HG03159 (cell line): ENCODE measurements at regions not wholly inside any gene's neighbourhood (a gene's known extent, or its start where the extent isn't known, plus 50 kb on each side); places are given as distances from the start of the nearest gene placed in this dataset.
"Not testable (repeated sequence)": the region's sequence is repeated elsewhere in the genome, so short reads cannot be mapped to it uniquely, and the experiment has no call there.

Experiments used
- ATAC-seq: cut with Tn5 transposase; IDR thresholded peaks from one replicate; pipeline ENCODE4 v1.9.1; 2021; ENCODE audit warnings: mild to moderate bottlenecking, moderate library complexity; ENCODE audit not compliant: unreplicated experiment

DNA sequence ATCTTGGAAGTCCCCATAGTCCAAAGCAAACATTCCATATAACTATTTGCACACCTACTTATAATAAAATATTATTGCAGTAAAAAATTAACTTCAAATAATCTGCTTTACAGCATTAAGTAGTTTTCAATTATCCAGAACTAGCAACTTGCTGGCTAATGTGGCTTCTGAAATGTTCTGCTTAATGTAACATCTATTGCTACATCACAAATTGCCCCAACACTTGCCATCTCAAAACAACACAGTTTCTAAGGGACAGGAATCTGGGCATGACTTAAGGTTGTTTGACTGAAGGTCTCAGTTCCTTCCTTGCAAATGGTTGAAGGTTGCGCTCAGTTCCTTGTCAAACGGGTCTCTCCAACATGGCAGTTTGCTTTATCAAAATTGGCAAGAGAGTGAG, 378.5 kb upstream of the SEMA3C start:
- no peak for ATAC-seq

DNA sequence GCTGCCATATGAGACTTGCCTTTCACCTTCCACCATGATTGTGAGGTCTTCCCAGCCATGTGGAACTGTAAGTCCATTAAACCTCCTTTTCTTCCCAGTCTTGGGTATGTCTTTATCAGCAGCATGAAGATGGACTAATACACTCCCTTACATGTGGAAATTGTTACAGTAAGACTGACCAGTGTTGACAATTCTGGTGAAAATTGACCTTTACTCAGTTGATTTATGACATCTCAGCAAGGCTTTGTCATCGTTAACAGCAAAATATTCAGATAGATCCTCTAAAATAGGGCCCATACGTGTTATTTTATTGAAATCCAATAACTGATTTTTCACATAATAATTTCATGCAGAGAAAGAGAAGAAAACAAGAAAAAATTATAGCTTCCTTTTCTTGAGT, 377.9 kb upstream of the SEMA3C start:
- ATAC-seq: no peak

- no peak for ATAC-seq
These were observed 376.2 kb upstream of the SEMA3C start for GRCh38 chr7:81294897-81295515.

- no peak for ATAC-seq
These were observed 375.0 kb upstream of the SEMA3C start for GRCh38 chr7:81293806-81294205.

DNA sequence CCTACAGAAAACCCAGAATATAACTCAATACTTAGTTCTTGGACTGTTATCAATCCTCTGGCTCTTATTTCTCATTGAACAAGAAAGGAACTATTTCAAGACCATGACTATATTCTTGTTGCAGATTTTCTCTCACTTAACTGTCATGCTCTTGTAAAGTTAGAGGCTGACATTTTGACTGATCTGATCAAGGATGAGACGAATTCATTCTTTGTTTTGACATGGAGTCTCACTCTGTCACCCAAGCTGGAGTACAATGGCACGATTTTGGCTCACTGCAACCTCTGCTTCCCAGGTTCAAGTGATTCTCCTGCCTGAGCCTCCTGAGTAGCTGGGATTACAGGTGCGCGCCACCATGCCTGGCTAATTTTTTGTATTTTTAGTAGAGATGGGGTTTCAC, 367.9 kb upstream of the SEMA3C start:
- not testable (repeated sequence) for ATAC-seq

GRCh38 chr7:81285142-81285871, 366.5 kb upstream of the SEMA3C start:
- ATAC-seq: no peak

DNA sequence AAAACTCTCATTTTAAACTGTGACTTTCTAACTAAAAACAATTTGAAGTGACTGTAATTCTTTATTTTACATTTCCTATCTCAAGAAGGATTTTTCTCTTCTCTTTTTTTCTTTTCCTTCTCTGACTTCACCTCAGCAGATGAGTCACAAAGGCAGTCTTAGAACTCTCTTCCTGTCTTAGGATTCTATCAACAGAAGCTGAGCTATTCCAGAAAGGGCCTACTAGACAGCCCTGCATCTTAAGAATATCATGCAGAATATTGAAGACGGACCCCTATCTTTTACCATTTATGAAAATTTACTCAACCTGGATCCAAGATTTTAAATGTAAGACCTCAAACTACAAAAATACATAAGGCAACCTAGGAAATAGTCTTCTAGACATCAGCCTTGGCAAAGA, 365.7 kb upstream of the SEMA3C start:
- no peak for ATAC-seq

GRCh38 chr7:81280531-81280930, 361.7 kb upstream of the SEMA3C start:
- ATAC-seq: no peak

GRCh38 chr7:81277691-81278090, 358.8 kb upstream of the SEMA3C start:
- no peak for ATAC-seq

GRCh38 chr7:81273601-81274397, 354.9 kb upstream of the SEMA3C start:
- no peak for ATAC-seq

GRCh38 chr7:81272176-81272575, 353.3 kb upstream of the SEMA3C start:
- ATAC-seq: no peak

- no peak for ATAC-seq
These were observed 349.7 kb upstream of the SEMA3C start for GRCh38 chr7:81268551-81268950.

DNA sequence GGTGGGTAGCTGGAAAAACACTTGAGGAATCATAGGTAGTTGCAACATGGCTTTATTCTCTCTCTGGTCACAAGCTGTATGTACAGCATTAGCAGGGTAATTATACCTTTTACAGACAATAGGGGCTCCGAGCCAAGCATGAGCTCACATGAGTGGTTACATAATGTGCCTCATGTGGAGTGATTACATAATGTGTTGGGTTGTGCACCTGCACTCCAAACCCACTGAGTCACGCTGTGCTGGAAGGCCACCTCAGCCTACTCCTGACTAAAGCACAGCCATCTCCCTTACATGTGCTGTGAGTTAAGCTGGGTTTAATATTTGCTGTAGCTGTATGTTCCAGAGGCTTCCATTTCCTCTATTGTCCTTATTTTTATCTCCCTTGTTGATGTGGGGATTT, 348.7 kb upstream of the SEMA3C start:
- ATAC-seq: no peak

DNA sequence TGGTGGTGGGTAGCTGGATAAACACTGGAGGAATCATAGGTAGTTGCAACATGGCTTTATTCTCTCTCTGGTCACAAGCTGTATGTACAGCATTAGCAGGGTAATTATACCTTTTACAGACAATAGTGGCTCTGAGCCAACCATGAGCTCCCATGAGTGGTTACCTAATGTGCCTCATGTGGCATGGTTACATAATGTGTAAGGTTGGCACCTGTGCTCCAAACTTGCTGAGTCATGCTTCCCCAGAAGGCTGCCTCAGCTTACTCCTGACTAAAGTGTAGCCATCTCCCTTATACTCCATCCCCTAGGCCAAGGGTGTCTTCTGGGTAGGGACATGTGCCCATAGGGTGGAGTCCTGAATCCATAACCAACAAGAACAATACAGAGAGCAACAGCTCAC, 345.3 kb upstream of the SEMA3C start:
- no peak for ATAC-seq

- no peak for ATAC-seq
These were observed 341.3 kb upstream of the SEMA3C start for GRCh38 chr7:81260152-81260551.

- no peak for ATAC-seq
These were observed 338.1 kb upstream of the SEMA3C start for GRCh38 chr7:81256991-81257390.

DNA sequence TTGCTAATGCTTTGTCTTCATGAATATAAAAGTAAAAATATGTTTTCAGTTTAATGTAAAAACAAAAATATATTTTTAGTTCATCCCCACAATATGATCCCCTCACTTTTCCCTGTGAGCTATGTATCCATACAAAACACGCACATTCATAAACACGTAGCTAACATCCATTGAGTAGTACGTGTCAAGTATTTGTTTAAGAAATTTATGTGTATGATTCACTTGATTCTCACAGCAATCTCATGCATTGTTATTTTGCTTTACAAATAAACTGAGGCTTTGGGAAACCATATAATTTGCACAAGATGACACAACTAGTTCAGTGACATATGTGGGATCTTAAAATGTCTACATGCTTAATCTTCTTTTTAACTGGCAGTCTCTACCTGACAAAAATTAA, 329.6 kb upstream of the SEMA3C start:
- no peak for ATAC-seq

- not testable (repeated sequence) for ATAC-seq
These were observed 328.5 kb upstream of the SEMA3C start for GRCh38 chr7:81247364-81247763.

DNA sequence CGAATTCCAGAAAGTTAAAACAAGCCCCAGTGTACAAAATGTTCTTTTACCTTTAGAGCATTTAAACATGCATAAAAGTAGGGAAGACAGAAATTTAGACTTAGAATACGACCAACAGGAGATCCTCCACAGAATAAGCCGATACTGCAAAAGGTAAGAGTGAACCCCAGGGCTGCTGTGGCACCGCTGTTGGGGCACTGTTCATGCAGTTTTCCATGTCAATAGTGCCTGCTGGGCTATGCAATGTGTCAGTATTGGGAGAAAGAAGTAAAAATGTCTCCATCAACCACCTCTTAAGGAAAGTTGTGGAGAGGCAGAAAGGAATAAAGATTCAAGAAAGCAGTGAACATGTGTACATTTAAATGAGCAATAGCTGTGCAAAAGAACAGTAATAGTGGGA, 326.5 kb upstream of the SEMA3C start:
- no peak for ATAC-seq

GRCh38 chr7:81244224-81244623, 325.4 kb upstream of the SEMA3C start:
- no peak for ATAC-seq

GRCh38 chr7:81236560-81236959, 317.7 kb upstream of the SEMA3C start:
- no peak for ATAC-seq

DNA sequence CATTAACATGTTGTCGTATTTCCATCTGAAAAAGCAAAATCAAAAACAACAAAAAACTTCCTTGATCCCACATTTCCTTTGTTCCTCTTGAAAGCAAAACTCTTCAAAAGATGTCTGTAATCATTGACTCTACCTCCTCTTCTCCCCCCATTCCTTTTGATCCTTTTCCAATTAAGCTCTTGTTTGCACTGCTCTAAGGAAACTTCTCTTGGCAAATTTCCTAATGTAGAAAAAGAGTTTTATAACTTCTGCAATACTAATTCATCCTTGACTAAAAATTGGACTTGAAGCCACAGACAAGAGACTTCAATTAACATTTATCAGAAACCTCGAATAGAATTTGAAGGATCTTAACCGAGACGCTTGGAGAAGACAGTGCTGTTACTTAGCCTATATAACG, 317.1 kb upstream of the SEMA3C start:
- ATAC-seq: no peak
